GM12878 (cell line): ENCODE measurements at regions not wholly inside any gene's neighbourhood (a gene's known extent, or its start where the extent isn't known, plus 50 kb on each side); places are given as distances from the start of the nearest gene placed in this dataset.

Source experiments
- BCL3 ChIP-seq: IDR thresholded peaks from 2 replicates; pipeline ENCODE4 v1.6.1; 2011; ENCODE audit warnings: borderline replicate concordance, low read depth, mild to moderate bottlenecking, moderate library complexity, low read length; ENCODE audit not compliant: insufficient read depth, poor library complexity, severe bottlenecking
- CTCF ChIP-seq, 3 experiments: IDR thresholded peaks in 2 of 3; conservative IDR thresholded peaks in 1 of 3; 2 replicates each; pipeline ENCODE4 v1.5.1; 2011; ENCODE audit warnings: low read depth in 3 of 3, low read length in 3 of 3, mild to moderate bottlenecking in 3 of 3, control low read depth in 2 of 3, moderate library complexity in 2 of 3, inconsistent platforms in 1 of 3, mixed read lengths in 1 of 3; ENCODE audit not compliant: control insufficient read depth in 2 of 3, insufficient read depth in 1 of 3; ENCODE audit errors: extremely low read depth in 1 of 3
- E2F4 ChIP-seq: IDR thresholded peaks from 2 replicates; pipeline ENCODE4 v1.6.1; 2012; ENCODE audit warnings: low read depth, low read length, improper control_type of control experiment
- PRDM15 ChIP-seq: fragments of 450-650 bp; formaldehyde crosslinking; IDR thresholded peaks from 2 replicates; pipeline ENCODE4 v1.4.0; 2020; ENCODE audit warnings: mild to moderate bottlenecking, moderate library complexity
- SIN3A ChIP-seq: IDR thresholded peaks from 2 replicates; pipeline ENCODE4 v1.6.1; 2012; ENCODE audit warnings: low read depth, low read length, improper control_type of control experiment
- USF1 ChIP-seq: IDR thresholded peaks from 2 replicates; pipeline ENCODE4 v1.6.1; 2011; ENCODE audit warnings: borderline replicate concordance, low read depth, mild to moderate bottlenecking, moderate library complexity, mixed read lengths, low read length; ENCODE audit not compliant: insufficient read depth; ENCODE audit errors: extremely low read length
- ZNF274 ChIP-seq: IDR thresholded peaks from one replicate; pipeline ENCODE4 v1.8.0; 2011; ENCODE audit not compliant: insufficient read length, insufficient read depth

GRCh38 chr13:102945324-102945815, 99.5 kb downstream of the ERCC5 start:
- no peak for TF ChIP-seq SIN3A
- TF ChIP-seq E2F4 = no peak
- TF ChIP-seq PRDM15 (CRISPR knock-in tag) = no peak
- no peak for TF ChIP-seq CTCF (IDR thresholded peaks at IDR 0.05 in 2 of 3, conservative IDR thresholded peaks at IDR 0.05 in 1 of 3; ENCODE audit: control insufficient read depth in 2 of 3, extremely low read depth in 1 of 3, insufficient read depth in 1 of 3, low read depth in 3 of 3, low read length in 3 of 3)
- TF ChIP-seq BCL3 = no peak
- no peak for TF ChIP-seq ZNF274
- TF ChIP-seq USF1 = no peak
